GM12891 (cell line): ENCODE measurements at regions not wholly inside any gene's neighbourhood (a gene's known extent, or its start where the extent isn't known, plus 50 kb on each side); places are given as distances from the start of the nearest gene placed in this dataset.

Experiments
- DNase-seq: peaks from one replicate; pipeline ENCODE4 v3.0.0; 2011; ENCODE audit warnings: low spot score; ENCODE audit not compliant: insufficient read length
- FAIRE-seq: peaks from 2 replicates; lab custom pipeline; 2011; peaks lifted over from hg19 to GRCh38; lab: Jason Lieb, UNC
- PAX5 ChIP-seq: IDR thresholded peaks from 2 replicates; pipeline ENCODE4 v1.6.1; 2011; ENCODE audit warnings: low read length, moderate library complexity, mild to moderate bottlenecking; ENCODE audit not compliant: insufficient read depth, severe bottlenecking
- POLR2A ChIP-seq: IDR thresholded peaks from 2 replicates; pipeline ENCODE4 v1.6.1; 2011; ENCODE audit warnings: low read depth, low read length, control low read depth
- POLR2AphosphoS5 ChIP-seq: IDR thresholded peaks from 2 replicates; pipeline ENCODE4 v1.6.1; 2011; ENCODE audit warnings: low read depth, low read length, control low read depth
- POU2F2 ChIP-seq: IDR thresholded peaks from 2 replicates; pipeline ENCODE4 v1.6.1; 2011; ENCODE audit warnings: low read depth, mild to moderate bottlenecking, control low read depth, low read length, moderate library complexity
- SPI1 ChIP-seq: IDR thresholded peaks from 2 replicates; pipeline ENCODE4 v1.6.1; 2011; ENCODE audit warnings: low read depth, low read length, control low read depth
- TAF1 ChIP-seq: IDR thresholded peaks from 2 replicates; pipeline ENCODE4 v1.6.1; 2011; ENCODE audit warnings: low read depth, low read length, control low read depth

DNA sequence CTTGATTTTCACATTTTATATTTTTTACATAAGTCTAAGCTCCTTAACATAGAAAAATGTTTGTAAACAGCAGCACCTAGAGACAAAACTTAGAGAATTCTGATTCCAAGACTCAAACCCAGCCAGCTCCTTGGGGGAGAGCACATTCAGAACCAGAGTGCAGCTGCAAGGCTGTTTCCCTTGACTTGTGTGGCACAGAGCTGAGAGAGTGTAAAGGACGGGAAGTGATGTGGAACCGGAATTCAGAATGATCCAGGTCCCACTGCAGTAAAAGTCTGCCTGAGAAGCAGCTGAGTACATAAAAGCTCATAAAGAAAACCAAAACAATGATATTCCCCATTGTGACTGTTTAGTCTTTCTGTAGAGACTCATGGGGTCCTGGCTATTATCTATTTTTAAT is 713.8 kb downstream of the RAB28 start:
- no peak for DNase-seq
- FAIRE-seq: no peak

GRCh38 chr4:12761694-12762093 is 722.4 kb downstream of the RAB28 start:
- DNase-seq: no peak
- no peak for TF ChIP-seq PAX5
- TF ChIP-seq POU2F2: no peak
- TF ChIP-seq POLR2A: no peak
- no peak for TF ChIP-seq POLR2AphosphoS5
- FAIRE-seq: no peak

More for the DNA sequence above, 713.8 kb downstream of the RAB28 start:
- TF ChIP-seq PAX5: no peak
- no peak for TF ChIP-seq POU2F2

- DNase-seq: no peak
- TF ChIP-seq PAX5 (no peak), TAF1 (no peak), POU2F2 (no peak)
- FAIRE-seq: no peak
These were observed 737.0 kb downstream of the RAB28 start for GRCh38 chr4:12747154-12747553.

- FAIRE-seq (no peak), DNase-seq (no peak)
- no peak for TF ChIP-seq POU2F2
- no peak for TF ChIP-seq POLR2A
- TF ChIP-seq SPI1: no peak
- TF ChIP-seq POLR2AphosphoS5: no peak
- TF ChIP-seq TAF1: no peak
- TF ChIP-seq PAX5: no peak
These were observed 737.9 kb downstream of the RAB28 start for GRCh38 chr4:12746221-12746620.

DNA sequence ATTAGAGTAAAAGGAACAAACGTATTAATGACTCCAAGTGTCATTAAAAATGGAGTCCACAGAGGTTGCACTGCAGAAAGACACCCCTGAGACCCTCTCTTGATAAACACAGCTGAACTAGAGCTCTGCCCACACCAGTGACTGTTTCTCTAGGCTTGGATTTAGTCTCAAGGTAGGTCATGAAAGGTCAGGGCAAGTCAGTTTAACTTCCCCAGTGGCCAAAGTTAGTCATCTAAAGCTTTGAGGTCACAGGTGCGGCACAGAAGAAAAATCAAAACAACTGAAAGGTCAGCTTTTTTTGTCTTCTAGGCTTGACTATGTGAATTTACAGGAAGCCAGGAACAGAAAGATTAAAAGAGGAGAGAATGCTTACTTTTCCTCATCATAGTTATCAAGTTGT is 749.6 kb downstream of the RAB28 start:
- no peak for DNase-seq
- TF ChIP-seq TAF1 (no peak), SPI1 (no peak), POU2F2 (no peak), PAX5 (no peak), POLR2A (no peak)
- no peak for FAIRE-seq

DNA sequence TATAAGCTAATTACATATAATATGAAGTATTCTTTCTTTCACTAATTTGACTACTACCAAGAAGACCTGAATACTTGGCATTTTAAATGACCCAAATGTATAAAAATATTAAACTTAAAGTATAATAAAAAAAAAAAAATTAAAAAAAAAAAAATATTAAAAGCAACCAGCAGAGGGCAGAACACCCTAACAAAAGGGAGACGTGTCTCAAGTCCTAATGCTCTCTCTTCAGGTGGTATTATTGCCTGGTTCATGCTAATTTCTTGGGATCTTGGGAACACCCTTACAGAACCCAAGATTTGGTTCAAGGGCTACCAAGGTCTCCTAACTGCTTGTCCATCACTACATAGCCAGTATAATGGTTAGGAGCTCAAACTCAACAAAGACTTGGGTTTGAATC is 754.8 kb downstream of the RAB28 start:
- TF ChIP-seq POU2F2 (no peak), SPI1 (no peak), PAX5 (no peak), POLR2AphosphoS5 (no peak), TAF1 (no peak)
- DNase-seq: no peak
- no peak for FAIRE-seq

DNA sequence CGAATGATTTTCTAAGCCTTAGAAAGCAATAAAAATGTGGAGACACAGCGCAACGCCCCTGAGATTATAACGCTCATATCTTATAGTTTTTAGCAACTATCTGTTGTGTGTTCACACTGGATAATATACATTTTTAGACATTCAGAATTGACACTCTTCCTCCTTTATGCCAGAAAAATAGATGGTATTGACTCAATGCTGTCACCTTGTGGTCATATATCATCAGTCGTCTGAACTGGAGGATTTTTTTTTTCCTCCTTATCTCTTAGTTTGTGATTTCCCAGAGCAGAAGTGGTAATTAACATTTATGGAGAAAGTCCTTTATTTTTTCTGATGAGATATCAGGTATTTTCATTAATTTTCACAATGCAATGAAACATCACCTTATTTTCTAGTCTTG is 759.6 kb downstream of the RAB28 start:
- no peak for TF ChIP-seq POLR2A
- no peak for TF ChIP-seq TAF1
- TF ChIP-seq PAX5: no peak
- TF ChIP-seq POLR2AphosphoS5: no peak
- TF ChIP-seq POU2F2: no peak
- DNase-seq (no peak), FAIRE-seq (no peak)

DNA sequence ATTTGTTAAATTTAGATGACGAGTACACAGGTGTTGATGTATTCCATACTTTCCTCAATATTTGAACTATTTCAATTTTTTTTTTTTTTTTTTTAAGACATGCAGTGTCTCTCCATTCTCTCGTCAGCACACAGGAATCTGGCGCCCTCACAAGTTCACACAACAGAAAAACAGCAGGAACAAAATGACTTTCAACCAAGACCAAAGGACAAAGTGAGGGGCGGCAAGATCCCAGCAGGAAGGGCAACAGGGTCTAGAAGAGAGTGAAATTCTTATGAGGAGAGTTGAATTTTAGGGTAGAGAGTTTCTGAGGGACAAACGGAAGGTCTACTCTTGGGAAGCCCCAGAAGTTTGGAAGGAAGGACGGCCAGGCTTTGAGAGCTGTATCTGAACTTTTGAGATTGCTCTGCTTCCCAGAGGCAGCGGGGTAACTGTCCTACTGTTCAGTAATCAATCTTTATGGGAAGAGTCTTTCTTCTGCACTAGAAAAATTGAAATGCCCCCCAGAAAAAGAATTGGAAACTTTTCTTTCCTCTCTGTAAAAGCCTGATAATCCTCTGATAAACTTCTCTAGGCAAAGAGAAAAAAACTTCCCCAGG is 760.2 kb downstream of the RAB28 start:
- no peak for FAIRE-seq
- no peak for TF ChIP-seq TAF1
- no peak for TF ChIP-seq POLR2AphosphoS5
- TF ChIP-seq POLR2A: no peak
- no peak for TF ChIP-seq POU2F2
- no peak for TF ChIP-seq PAX5
- TF ChIP-seq SPI1: no peak
- DNase-seq: no peak

DNA sequence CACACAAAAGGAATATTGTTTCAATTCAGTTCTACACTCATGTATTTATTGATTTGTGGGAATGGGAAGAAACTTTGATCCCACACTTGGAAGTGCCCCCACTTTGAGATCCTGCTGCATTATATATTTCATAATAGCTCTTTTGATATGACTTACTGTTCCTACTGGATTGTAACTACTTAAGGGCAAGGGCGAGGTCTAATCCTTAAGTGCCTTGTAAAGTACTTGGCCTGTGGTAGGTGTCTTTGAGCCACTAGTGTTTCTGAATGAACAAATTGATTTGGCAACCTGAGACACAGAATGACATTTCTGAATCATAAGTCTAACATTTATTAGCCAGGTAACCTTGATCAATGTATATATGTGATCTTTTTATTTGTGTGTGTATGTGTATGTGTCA is 767.2 kb downstream of the RAB28 start:
- no peak for TF ChIP-seq POU2F2
- TF ChIP-seq POLR2AphosphoS5: no peak
- TF ChIP-seq TAF1: no peak
- no peak for TF ChIP-seq POLR2A
- TF ChIP-seq SPI1: no peak
- TF ChIP-seq PAX5: no peak
- FAIRE-seq: no peak

DNA sequence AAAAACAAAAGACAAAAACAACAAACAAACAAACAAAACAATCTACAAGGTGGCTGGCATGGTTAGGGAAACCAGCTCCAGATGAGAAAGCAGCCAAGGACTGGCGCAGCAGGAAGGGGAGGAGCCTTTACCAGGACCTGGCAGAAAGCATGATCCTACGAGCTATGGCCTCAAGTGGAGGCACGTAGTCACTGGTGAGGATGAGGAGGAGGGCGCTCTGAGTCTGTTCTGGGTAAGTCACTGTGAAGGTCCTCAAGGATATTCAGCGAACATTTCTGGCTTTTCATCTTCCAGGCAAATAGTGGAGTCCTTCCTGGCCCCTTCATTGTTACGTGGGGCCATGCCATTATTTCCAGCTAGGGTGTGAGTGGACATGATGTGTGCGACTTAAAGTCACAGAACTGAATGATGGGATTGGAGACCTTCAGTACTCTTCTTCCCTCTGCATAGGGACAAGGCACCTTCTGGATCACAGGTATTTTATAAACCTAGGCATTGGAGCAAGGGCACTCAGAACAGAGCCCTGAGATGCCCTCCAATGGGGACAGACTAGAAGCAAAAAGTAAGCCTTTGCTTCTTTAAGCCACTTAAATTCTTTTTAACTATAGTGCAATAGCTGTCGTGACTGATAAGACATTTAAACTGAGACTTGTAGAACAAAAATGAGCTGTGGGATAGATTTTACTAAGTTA is 771.3 kb downstream of the RAB28 start:
- FAIRE-seq (no peak), DNase-seq (no peak)
- no peak for TF ChIP-seq SPI1
- no peak for TF ChIP-seq PAX5
- TF ChIP-seq POU2F2: no peak

More for the DNA sequence above, 767.2 kb downstream of the RAB28 start:
- no peak for DNase-seq
